NCI-H187 treated with DMSO at 0.1 percent for 48 hours (cell line): ENCODE measurements at regions not wholly inside any gene's neighbourhood (a gene's known extent, or its start where the extent isn't known, plus 50 kb on each side); places are given as distances from the start of the nearest gene placed in this dataset.

Experiments
- DNase-seq: peaks from one replicate; lab custom pipeline; 2025; lab: John Stamatoyannopoulos, UW

DNA sequence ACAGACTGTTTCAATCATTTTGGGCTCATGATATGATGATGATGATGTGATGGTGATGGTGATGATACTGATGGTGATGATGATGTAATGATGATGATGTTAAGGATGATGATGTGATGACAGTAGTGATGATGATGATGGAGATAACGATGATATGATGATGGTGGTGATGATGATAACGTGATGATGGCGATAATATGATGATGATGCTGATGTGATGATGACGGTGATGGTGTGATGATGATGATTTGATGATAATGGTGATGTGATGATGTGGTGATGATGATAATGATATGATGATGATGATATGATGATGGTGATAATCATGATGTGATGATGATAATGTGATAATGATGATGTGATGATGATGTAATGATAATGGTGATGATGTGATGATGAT lies 612.6 kb downstream of the AACS start:
- no peak for DNase-seq

DNA sequence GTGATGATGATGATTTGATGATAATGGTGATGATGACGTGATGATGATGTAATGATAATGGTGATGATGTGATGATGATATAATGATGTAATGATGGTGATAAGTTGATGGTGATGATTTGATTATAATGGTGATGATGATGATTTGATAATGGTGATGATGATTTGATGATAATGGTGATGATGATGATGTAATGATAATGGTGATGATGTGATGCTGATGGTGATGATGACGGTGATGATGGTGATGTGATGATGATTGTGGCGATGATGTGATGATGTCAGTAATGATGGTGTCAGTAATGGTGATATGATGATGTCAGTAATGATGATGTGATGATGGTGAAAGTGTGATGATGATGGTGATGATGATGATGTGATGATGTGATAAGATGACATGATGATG lies 613.4 kb downstream of the AACS start:
- no peak for DNase-seq

DNA sequence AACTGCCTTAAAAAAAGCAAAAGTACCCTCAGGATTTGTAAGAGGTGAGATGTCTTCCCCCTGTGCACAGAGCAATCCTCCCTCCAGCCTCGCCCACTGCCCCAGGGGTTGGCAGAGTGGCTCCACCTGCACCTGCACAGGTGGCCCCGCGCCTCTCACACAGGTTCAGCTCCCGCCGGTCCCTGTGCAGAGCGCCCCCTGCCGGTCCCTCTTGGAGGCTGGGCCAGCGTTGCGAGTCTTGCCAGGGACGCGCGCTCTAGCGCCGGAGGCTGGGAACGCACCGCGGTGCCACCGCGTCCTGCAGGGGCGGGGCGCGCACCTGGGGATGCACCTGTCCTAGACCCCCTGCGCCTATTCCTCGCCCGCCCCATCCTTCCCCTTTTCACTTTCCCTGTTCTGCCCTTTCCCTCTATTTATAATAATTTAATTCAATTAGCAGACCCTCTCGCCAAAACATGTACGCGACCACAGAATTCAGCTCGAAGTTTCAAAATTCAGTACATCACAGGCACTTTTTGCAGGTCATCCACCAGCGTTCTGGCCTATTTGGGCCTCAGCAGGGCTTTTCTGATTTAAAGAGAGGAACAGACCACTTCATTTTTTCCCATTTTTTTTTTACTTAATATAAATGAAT lies 618.6 kb downstream of the AACS start:
- no peak for DNase-seq

GRCh38 chr12:125684968-125685790 lies 619.9 kb downstream of the AACS start:
- DNase-seq = no peak

DNA sequence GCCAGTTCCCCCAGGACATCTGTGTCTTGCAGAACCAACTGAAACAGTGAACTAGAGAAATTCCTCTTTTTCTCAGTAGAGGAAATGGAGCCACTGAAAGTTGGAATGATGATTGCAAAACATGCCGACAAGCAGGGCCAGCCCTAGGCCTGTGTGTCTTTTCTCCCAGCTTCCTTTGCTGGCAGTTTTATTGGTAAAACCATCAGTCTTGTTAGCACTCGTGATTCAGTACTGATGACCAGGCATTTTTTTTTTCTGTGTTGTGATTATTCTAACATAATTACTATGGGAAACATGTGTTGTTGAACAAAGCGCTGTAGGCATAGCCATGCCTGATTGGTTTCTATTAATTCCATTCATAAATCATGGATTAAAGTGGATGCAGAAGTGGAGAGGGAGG lies 620.7 kb downstream of the AACS start:
- DNase-seq = no peak

DNA sequence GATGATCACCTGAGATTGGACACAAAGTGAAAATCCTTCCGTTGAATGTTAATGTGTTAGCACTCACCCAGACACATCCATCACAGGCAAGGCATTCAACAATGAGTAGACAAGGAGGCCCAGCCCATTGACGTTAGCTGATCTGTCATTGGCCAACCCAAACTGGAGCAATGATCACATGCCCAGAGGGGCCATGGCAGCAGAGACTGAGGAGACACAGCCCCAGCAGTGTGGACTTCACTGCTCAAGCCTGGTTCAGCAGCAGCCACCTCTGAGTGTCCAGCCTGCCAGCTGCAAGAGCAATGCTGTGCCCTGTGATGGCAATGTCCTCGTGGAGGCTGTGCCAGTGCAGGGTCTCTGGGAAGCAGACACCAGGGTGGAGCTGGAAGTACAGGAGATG lies 622.2 kb downstream of the AACS start:
- DNase-seq = no peak

GRCh38 chr12:125687820-125688219 lies 622.6 kb downstream of the AACS start:
- no peak for DNase-seq

GRCh38 chr12:125688223-125688622 lies 623.0 kb downstream of the AACS start:
- no peak for DNase-seq

- DNase-seq = no peak
These were observed 623.6 kb downstream of the AACS start for GRCh38 chr12:125688881-125689280.

DNA sequence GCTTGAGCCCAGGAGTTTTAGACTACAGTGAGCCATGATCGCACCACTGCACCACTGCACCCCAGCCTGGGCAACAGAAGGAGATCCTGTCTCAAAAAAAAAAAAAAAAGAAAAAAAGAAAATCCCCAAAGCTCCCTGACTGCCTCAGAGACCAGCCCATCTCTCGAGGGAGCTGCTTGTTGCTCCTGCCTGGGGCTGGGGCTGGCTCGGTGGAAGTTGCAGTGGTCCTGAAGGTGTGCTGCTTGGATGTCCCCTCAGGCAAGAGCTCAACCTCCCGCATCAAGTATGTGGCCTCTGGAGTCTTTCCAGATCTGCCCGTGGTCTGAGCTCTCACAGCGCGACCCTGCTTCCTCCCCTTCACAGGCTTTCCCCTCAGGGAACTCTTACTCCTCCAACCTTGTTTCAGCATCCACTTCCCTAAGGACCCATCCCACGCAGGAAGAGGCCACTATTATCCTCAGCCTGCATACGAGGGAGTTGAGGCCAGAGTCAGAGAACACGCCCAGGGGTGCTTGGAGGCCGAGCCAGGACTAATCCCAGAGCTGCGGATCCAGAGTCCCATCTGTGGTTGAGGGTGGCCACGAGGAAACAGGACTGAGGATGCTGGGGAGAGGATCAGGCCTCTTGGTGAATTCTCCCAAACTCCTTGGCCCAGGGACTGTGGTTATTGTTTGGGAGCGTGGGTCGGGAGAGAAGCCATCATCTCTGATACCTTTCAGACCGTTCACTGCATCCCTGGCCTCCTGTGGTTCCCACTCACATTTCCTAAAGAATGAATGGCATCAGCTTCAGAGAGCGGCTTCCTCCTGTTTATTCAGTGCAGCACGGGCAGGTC lies 624.6 kb downstream of the AACS start:
- no peak for DNase-seq

- DNase-seq = no peak
These were observed 625.6 kb downstream of the AACS start for GRCh38 chr12:125690841-125691240.

DNA sequence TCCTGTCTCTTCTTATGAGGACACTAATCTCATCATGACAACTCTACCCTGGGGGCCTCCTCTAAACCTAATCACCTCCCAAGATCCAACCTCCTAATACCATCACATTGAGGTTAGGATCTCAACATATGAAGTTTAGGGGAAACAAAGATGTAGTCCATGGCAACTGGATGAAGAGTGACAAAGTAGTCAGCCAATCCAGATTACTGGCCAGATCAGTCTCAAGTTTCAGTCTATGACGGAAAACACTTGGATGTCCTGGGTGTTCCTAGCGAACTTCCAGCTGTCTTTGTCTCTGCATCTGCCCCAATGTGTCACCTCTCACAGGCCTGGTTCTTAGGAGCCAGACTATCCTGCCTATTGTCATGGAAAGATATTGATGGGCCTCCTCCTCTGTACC lies 630.8 kb downstream of the AACS start:
- DNase-seq = no peak

GRCh38 chr12:125704803-125705202 lies 639.6 kb downstream of the AACS start:
- no peak for DNase-seq

DNA sequence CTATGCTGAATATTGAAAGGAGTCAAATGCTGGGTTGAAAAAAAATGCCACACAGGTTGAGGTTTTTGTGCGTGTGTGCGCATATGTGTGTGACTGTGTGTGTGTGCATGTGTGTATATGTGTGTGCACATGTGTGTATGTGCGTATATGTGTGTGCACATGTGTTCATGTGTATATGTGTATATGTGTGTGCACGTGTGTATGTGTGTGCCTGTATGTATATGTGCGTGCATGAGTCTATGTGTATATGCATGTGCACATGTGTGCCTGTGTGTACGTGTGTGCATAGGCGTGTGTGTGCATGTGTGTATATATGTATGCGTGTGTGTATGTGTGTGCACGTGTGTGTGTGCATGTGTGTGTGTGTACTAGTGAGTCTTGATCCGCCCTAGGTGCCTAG lies 655.7 kb downstream of the AACS start:
- no peak for DNase-seq

GRCh38 chr12:125734137-125734536 lies 668.9 kb downstream of the AACS start:
- DNase-seq = no peak

DNA sequence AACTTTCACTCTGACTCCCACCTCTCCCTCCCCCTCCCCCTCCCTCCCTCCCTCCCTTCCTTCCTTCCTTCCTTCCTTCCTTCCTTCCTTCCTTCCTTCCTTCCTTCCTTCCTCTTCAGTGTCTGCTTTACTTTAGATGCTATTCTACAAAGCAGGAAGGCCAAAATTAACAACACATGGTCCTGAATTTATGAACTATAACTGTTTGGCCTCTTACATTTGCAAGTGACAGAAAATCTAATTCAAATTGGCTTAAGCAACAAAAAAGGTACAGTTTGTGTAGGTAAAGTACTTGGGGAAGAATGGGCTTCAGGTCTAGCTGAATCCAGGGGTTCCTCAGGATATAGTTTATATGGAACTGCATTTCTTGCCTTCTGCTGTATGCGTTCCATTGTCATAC lies 673.0 kb downstream of the AACS start:
- no peak for DNase-seq

DNA sequence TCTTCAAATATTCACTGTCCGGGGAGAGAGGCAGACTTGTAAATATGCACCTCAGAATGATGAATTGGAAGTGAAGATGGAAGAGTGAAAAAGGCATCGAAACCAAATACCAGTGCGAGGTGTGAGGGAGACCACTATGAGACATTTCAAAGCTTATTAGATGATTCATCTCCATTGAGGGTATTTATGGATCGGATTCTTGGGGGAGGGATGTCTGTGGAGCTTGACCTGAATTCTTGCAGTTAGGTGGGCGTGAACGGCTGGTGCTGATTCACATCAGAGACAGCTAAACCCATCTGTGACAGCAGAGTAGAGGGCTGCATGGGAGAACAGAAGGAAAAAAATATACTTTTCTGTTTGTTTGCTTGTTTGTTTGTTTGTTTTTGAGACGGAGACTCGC lies 677.2 kb downstream of the AACS start:
- no peak for DNase-seq

GRCh38 chr12:125744201-125744600 lies 679.0 kb downstream of the AACS start:
- DNase-seq = no peak

DNA sequence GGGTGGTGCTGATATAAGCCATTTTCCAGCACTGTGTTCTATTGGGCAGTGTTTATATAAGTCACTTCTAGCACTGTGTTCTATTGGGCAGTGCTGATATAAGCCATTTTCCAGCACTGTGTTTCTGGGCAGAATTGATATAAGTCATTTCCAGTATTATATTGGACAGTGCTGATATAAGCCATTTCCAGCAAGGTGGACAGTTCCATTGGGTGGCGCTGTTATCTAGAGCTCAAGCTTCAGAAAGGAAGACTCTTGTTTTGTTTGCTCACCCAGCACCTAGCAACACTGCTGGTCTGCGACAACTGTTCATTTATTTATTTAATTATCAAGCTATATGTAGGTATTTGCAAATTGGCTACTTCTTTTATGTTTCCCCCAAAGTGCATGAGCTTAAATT lies 690.3 kb downstream of the AACS start:
- no peak for DNase-seq

DNA sequence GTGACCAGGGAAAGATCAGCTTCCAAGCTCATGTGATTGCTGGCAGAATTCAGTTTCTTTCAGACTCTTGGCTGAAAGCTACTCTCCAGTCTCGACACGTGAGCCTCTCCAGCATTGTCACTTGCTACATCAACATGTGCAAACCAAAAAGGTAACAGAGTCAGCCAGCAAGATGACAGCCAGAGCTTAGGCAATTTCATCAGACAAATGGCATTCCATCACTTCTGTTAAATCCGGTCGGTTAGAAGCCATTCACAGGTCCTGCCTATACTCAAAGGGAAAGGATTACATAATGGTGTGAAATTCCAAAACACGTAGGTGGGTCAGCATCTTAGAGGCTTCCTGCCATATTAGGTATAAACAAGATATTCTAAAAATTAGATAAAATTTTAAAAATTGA lies 700.9 kb downstream of the AACS start:
- no peak for DNase-seq

GRCh38 chr12:125772403-125772802 lies 707.2 kb downstream of the AACS start:
- DNase-seq = no peak

DNA sequence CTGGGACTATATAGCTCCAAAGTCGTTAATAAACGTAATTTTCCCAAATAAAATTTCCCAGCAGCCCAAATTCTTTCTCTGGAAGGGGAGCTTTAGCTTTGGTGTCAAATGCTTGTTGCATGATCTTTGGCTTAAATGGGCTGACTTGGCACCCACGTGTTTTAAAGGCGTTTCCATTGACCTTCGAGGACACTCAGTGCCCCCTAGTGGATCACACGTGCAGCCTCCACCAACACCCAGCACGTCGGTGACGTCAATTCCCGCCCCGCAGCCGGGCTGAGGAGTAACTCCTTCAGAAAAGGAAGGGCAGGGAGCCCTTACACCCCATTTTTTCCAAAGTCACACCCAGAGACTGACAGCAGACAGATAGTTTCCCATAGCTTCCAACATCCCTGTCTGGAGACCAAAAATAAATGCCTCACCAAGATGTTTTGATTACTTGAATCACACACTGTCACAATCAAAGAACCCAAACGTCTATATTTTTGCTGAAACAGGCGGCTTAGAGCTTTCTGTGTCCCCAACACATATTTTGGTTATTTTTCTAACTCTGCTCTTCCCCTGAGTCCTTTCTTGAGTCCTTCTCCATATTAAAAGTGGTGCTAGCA lies 707.9 kb downstream of the AACS start:
- DNase-seq = no peak

DNA sequence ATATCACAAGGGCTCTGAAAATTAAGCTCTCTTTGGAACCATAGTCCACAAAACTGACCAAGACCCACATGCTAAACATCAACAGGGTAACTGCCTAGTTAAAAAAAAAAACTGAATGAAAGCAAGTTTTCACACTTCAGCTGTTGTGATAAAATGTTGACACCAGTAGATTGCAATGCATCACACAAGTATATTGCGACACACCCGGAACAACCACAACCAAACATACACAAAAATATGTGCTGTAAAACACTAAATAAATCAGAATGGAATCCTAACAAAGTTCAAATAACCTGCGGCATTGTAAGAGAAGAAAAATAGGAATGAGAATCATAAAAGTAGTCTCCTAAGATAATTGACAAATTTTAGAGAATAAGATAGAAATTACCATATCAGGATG lies 710.3 kb downstream of the AACS start:
- DNase-seq = no peak
